B cell (primary cell): ENCODE measurements at regions not wholly inside any gene's neighbourhood (a gene's known extent, or its start where the extent isn't known, plus 50 kb on each side); places are given as distances from the start of the nearest gene placed in this dataset.
"Not testable (repeated sequence)": the region's sequence is repeated elsewhere in the genome, so short reads cannot be mapped to it uniquely, and the experiment has no call there.

Experiments used
- ATAC-seq: fragments of 200-7000 bp; cut with Tn5 transposase; one replicate; pipeline ENCODE4 v1.10.0; 2021; ENCODE audit warnings: low read depth, mild to moderate bottlenecking, moderate number of reproducible peaks, moderate library complexity
- CTCF ChIA-PET: fragments of 350-600 bp; sonication (Branson Sonifier 250); formaldehyde crosslinking; loops from one replicate; lab custom pipeline; 2021; ENCODE audit warnings: antibody characterized with exemption, inconsistent platforms; lab: Charles Lee
- POLR2A ChIA-PET: fragments of 350-600 bp; sonication (Branson Sonifier 250); formaldehyde crosslinking; loops from one replicate; lab custom pipeline; 2021; ENCODE audit warnings: antibody characterized with exemption; lab: Charles Lee
- DNase-seq: peaks from one replicate; pipeline ENCODE4 v3.0.0; 2013
- H2AFZ ChIP-seq: 2 replicates; pipeline ENCODE4 v1.6.1; 2012; ENCODE audit warnings: mild to moderate bottlenecking, low read depth, low read length; ENCODE audit not compliant: insufficient read depth, poor library complexity, severe bottlenecking
- H3K27ac ChIP-seq, 2 donors: 1 replicate in 1 of 2; 2 replicates in 1 of 2; pipeline ENCODE4 v1.5.1; 2012 to 2013; ENCODE audit warnings: low read length in 2 of 2, mild to moderate bottlenecking in 2 of 2, moderate library complexity in 1 of 2
- H3K27me3 ChIP-seq, 4 experiments: fragments of 200-600 bp in 1 of 4; sonication (generic) in 1 of 4; replicated peaks in 1 of 4; 1 replicate in 2 of 4; 2 replicates in 2 of 4; pipeline versions ENCODE4 v1.6.1 to v1.7.0; 2013 to 2016; ENCODE audit warnings: low read length in 3 of 4, mild to moderate bottlenecking in 2 of 4, mixed read lengths in 1 of 4, moderate library complexity in 1 of 4; ENCODE audit not compliant: insufficient read depth in 4 of 4, control insufficient read depth in 3 of 4; ENCODE audit errors: control extremely low read depth in 1 of 4
- H3K36me3 ChIP-seq, 2 experiments: replicated peaks in 1 of 2; 1 replicate in 1 of 2; 2 replicates in 1 of 2; pipeline versions ENCODE4 v1.6.1 to v1.7.1; 2013; ENCODE audit warnings: low read length in 1 of 2; ENCODE audit not compliant: insufficient read depth in 2 of 2, control insufficient read depth in 1 of 2; ENCODE audit errors: control extremely low read depth in 1 of 2, extremely low read depth in 1 of 2
- H3K4me1 ChIP-seq, 2 donors: fragments of 200-600 bp in 1 of 2; sonication (generic) in 1 of 2; 1 replicate in 1 of 2; 2 replicates in 1 of 2; pipeline versions ENCODE4 v1.5.1 to v1.6.1; 2013 to 2017; ENCODE audit warnings: low read length in 2 of 2; ENCODE audit not compliant: control insufficient read depth in 2 of 2, insufficient read depth in 2 of 2
- H3K4me2 ChIP-seq: replicated peaks from 2 replicates; pipeline ENCODE3; 2012; ENCODE audit warnings: mild to moderate bottlenecking, low read depth, low read length; ENCODE audit not compliant: poor library complexity, severe bottlenecking
- H3K4me3 ChIP-seq, 5 experiments: fragments of 200-600 bp in 1 of 5; sonication (generic) in 1 of 5; 1 replicate in 3 of 5; 2 replicates in 2 of 5; pipeline versions ENCODE4 v1.5.1 to v1.7.0; 2011 to 2016; ENCODE audit warnings: low read length in 4 of 5, mild to moderate bottlenecking in 4 of 5, low read depth in 2 of 5, control low read depth in 1 of 5, moderate library complexity in 1 of 5; ENCODE audit not compliant: insufficient read depth in 1 of 5; ENCODE audit errors: control extremely low read depth in 1 of 5, extremely low read depth in 1 of 5
- H3K79me2 ChIP-seq: fragments of 200-600 bp; sonication (generic); one replicate; pipeline ENCODE4 v1.6.0; 2016; ENCODE audit warnings: low read length; ENCODE audit not compliant: control insufficient read depth, insufficient read depth
- H3K9ac ChIP-seq: fragments of 200-600 bp; sonication (generic); 2 replicates; pipeline ENCODE4 v1.6.1; 2017; ENCODE audit warnings: mild to moderate bottlenecking, low read length, moderate library complexity
- H3K9me3 ChIP-seq, 3 donors: one replicate each; pipeline versions ENCODE4 v1.6.1 to v1.7.1; 2013; ENCODE audit warnings: low read length in 2 of 3; ENCODE audit not compliant: control insufficient read depth in 2 of 3, insufficient read depth in 1 of 3; ENCODE audit errors: control extremely low read depth in 1 of 3
- H4K20me1 ChIP-seq: 2 replicates; pipeline ENCODE4 v1.6.0; 2012; ENCODE audit warnings: mild to moderate bottlenecking, low read length; ENCODE audit not compliant: insufficient read depth, control insufficient read depth, poor library complexity, severe bottlenecking
- H3K27ac Mint-ChIP-seq: one replicate; pipeline ENCODE4 v1.8.0; 2021; ENCODE audit warnings: mixed read lengths
- H3K27me3 Mint-ChIP-seq: one replicate; pipeline ENCODE4 v1.8.0; 2021; ENCODE audit warnings: mixed read lengths
- H3K4me1 Mint-ChIP-seq: one replicate; pipeline ENCODE4 v1.8.0; 2021; ENCODE audit warnings: mixed read lengths
- H3K4me3 Mint-ChIP-seq: one replicate; pipeline ENCODE4 v1.8.0; 2021; ENCODE audit warnings: mixed read lengths
- H3K9me3 Mint-ChIP-seq: one replicate; pipeline ENCODE4 v1.8.0; 2022; ENCODE audit warnings: mixed read lengths; ENCODE audit not compliant: insufficient read depth
- WGBS: methylation state at CpG from one replicate; pipeline ENCODE4 v1.1.5; 2013; ENCODE audit warnings: missing lambda C conversion rate; ENCODE audit not compliant: insufficient coverage; 5-methylcytosine and 5-hydroxymethylcytosine counted together
- intact Hi-C: fragments of 100-400 bp; cut with micrococcal nuclease; formaldehyde crosslinking; loops from one replicate; pipeline ENCODE4 v1.10.0; 2022

GRCh38 chr21:6561168-6561567 lies 3960.2 kb upstream of the TPTE start:
- H3K4me1 Mint-ChIP-seq, H3K27me3 Mint-ChIP-seq, H3K27ac ChIP-seq, H4K20me1 ChIP-seq, H3K9me3 Mint-ChIP-seq, intact Hi-C loops, H3K79me2 ChIP-seq, DNase-seq, H2AFZ ChIP-seq, CTCF ChIA-PET, ATAC-seq, H3K4me3 ChIP-seq, H3K9me3 ChIP-seq, H3K4me2 ChIP-seq, H3K27ac Mint-ChIP-seq, H3K4me3 Mint-ChIP-seq, H3K9ac ChIP-seq, POLR2A ChIA-PET, H3K4me1 ChIP-seq, H3K27me3 ChIP-seq, H3K36me3 ChIP-seq: not testable (repeated sequence)
- WGBS: no CpG with 5 or more reads among the region's 10 CpGs

DNA sequence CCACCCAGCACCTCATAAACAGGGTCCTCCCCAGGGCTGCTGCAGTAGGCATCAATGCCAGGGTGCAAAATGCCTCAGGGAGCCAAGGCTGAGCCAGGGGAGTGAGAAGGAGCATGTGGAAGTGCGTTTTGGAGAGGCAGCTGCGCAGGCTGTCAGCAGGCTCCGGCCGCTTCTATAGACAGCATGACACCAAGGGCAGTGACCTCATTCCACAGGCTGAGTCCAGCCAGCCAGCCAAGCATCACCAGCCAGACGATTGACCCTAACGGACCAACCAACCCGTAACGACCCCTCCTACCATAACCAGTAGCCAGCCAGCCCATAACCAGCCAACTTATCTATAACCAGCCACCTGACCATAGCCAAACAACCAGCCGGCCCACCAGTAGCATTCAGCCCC lies 3959.8 kb upstream of the TPTE start:
- H3K36me3 ChIP-seq, ATAC-seq, DNase-seq, H3K4me3 ChIP-seq, intact Hi-C loops, H3K79me2 ChIP-seq, H3K27ac Mint-ChIP-seq, H3K9ac ChIP-seq, H3K4me1 Mint-ChIP-seq, H3K27me3 ChIP-seq, H3K27ac ChIP-seq, H3K27me3 Mint-ChIP-seq, H3K4me3 Mint-ChIP-seq, H4K20me1 ChIP-seq, H3K9me3 ChIP-seq, H3K4me2 ChIP-seq, H2AFZ ChIP-seq, H3K9me3 Mint-ChIP-seq, CTCF ChIA-PET, H3K4me1 ChIP-seq, POLR2A ChIA-PET: not testable (repeated sequence)
- WGBS: no CpG with 5 or more reads among the region's 9 CpGs

DNA sequence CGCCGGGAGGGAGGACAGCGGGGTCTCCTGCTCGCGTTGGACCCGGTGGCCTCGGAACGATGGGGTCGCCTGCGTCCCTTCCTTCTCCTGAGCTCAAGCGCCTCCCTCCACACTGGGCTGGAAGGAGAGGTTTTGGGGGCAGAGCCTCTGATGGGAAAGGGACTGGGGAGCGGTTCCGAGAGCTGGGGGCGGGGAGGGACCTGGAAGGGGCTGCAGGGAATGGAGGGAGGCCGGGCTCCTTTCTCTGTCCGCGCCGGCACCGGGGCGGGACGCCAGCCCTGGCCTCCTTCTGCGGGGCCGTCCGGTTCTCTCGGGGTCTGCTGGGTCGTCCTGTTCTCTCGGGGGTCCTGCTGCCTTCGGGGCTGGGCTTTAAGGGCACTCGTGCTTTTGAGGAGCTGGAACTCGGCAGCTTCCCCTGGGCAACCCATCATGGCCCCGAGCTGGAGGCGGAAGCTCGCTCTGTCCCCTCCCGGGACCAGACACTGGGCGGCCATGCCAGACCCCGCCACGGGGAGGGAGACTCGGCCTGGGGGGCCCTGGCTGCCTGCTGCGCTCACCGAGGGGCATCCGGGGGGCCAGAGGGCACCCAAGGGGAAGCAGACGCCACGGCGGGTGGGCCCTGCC lies 3956.7 kb upstream of the TPTE start:
- CTCF ChIA-PET, H3K27me3 Mint-ChIP-seq, H3K27me3 ChIP-seq, H3K9ac ChIP-seq, H3K36me3 ChIP-seq, H3K4me3 Mint-ChIP-seq, H3K4me1 ChIP-seq, H4K20me1 ChIP-seq, DNase-seq, H3K4me3 ChIP-seq, H2AFZ ChIP-seq, H3K4me1 Mint-ChIP-seq, ATAC-seq, POLR2A ChIA-PET, H3K4me2 ChIP-seq, H3K79me2 ChIP-seq, H3K27ac Mint-ChIP-seq, intact Hi-C loops, H3K9me3 ChIP-seq, H3K9me3 Mint-ChIP-seq, H3K27ac ChIP-seq: not testable (repeated sequence)
- no CpG with 5 or more reads among the region's 44 CpGs for WGBS

GRCh38 chr21:6565190-6566094 lies 3955.9 kb upstream of the TPTE start:
- H3K9ac ChIP-seq, H4K20me1 ChIP-seq, H3K36me3 ChIP-seq, POLR2A ChIA-PET, H3K4me1 ChIP-seq, CTCF ChIA-PET, H2AFZ ChIP-seq, H3K4me3 ChIP-seq, H3K27me3 ChIP-seq, H3K9me3 ChIP-seq, ATAC-seq, H3K4me2 ChIP-seq, H3K27me3 Mint-ChIP-seq, H3K27ac ChIP-seq, intact Hi-C loops, H3K9me3 Mint-ChIP-seq, H3K79me2 ChIP-seq, H3K4me1 Mint-ChIP-seq: not testable (repeated sequence)
- DNase-seq: peak; percentile 38
- 32% methylated on average over 9 of the region's 17 CpGs for WGBS
- H3K4me3 Mint-ChIP-seq: peak overlapping the region; percentile 49
- peak overlapping the region; percentile 73 for H3K27ac Mint-ChIP-seq
